ENCODE measurements at regions not wholly inside any gene's neighbourhood (a gene's known extent, or its start where the extent isn't known, plus 50 kb on each side); places are given as distances from the start of the nearest gene placed in this dataset.
"Not testable (repeated sequence)": the region's sequence is repeated elsewhere in the genome, so short reads cannot be mapped to it uniquely, and the experiment has no call there.

DNA sequence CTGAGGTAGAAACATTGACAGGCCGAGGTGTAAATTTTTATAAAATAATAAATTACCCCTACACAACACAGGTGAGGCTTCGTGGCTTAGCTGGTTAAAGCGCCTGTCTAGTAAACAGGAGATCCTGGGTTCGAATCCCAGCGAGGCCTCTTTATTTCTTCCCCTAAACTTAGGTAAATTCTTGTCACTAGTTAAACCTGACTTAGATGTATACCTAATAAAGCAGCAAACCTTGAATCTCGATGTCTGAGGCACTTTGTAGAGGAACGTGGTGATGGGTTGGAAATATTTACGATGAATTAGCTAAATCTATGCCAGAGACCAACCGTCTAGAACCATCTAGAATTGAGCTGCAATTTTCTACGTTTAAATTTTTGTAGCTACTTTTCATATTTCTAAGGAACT is 185.6 kb downstream of the OR2B2 start:
- peak; percentile 67 for DNase-seq

- peak; percentile 75 for DNase-seq
Observed at GRCh38 chr6:27720607-27721580, 191.3 kb downstream of the OR2B2 start.

- DNase-seq, result not testable (repeated sequence)
Observed at GRCh38 chr6:27719039-27719438, 193.2 kb downstream of the OR2B2 start.

GRCh38 chr6:27706431-27706830 is 205.8 kb downstream of the OR2B2 start:
- DNase-seq, result no peak

- no peak for DNase-seq
Observed at GRCh38 chr6:27700337-27700736, 211.9 kb downstream of the OR2B2 start.

DNA sequence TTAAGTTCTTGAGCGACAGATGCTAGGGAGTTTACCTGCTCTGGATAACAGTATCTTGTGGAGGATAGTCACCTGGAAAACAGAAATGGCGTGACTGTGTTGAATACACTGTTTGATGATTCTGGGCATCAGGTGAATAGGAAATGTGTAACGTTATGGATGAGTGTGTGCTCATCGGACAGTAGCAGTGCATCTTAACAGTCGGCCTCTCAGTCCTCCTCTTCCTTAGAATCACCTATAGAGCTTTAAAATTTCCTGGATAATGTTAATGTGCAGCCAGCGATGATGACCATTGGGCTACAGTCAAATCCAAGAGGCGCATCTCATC is 217.7 kb downstream of the OR2B2 start:
- no peak for DNase-seq

GRCh38 chr6:27693766-27694546 is 218.2 kb downstream of the OR2B2 start:
- peak; percentile 73 for DNase-seq

DNA sequence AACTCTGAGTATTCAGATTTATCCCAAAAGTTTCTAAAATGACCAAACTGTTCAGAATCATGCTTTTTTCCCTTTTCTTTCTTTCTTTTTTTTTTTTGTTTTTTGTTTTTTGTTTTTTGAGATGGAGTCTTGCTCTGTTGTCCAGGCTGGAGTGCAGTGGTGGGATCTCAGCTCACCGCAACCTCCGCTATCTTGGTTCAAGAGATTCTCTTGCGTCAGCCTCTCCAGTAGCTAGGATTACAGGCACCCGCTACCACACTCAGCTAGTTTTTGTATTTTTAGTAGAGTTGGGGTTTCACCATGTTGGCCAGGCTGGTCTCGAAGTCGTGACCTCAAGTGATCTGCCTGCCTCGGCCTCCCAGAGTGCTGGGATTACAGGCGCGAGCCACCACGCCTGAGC is 219.2 kb upstream of the ZNF184 start:
- not testable (repeated sequence) for DNase-seq

- peak; percentile 93 for DNase-seq
Observed at GRCh38 chr6:27688014-27688586, 215.2 kb upstream of the ZNF184 start.

GRCh38 chr6:27687154-27688013 is 214.5 kb upstream of the ZNF184 start:
- peak; percentile 88 for DNase-seq

DNA sequence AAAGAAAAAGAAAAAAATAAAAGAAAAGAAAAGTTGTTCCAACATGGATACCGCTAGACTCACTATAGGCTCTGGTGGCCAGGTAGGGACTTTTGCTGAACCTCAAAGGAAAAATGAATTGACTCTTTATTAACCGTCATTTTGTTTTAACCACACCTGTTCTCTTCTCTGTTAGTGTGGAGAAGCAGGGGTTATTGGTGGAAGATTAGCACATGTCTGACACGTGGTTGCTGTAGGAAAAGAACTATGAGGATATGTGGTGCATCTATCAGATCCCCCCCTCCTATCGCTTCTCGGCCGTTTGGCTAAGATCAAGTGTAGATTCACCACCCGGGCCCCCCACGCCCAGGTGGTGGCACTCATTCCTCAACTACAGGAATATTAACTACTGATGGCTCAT is 212.4 kb upstream of the ZNF184 start:
- DNase-seq, result no peak

GRCh38 chr6:27684264-27685211 is 211.6 kb upstream of the ZNF184 start:
- DNase-seq, result peak; percentile 85

- DNase-seq, result no peak
Observed at GRCh38 chr6:27679964-27680694, 207.2 kb upstream of the ZNF184 start.

- no peak for DNase-seq
Observed at GRCh38 chr6:27679308-27679963, 206.5 kb upstream of the ZNF184 start.

- no peak for DNase-seq
Observed at GRCh38 chr6:27678469-27678868, 205.6 kb upstream of the ZNF184 start.

DNA sequence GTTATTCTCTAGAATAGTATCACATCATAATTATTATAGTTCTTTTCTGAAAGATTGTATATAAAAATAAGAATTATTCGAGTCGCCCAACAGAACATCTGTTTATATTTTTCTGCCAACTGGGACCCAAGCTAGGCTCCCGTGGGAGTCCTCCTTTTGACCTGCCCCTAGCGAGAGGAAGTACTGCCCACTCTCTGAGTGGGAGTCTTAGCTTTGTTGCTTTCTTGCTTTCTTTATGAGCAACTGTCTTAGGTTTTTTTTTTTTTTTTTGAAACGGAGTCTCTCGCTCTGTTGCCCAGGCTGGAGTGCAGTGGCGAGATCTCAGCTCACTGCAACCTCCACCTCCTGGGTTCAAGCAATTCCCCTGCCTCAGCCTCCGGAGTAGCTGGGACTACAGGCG is 202.0 kb upstream of the ZNF184 start:
- DNase-seq, result no peak

- peak; percentile 90 for DNase-seq
Observed at GRCh38 chr6:27672113-27672799, 199.4 kb upstream of the ZNF184 start.

- no peak for DNase-seq
Observed at GRCh38 chr6:27669624-27670301, 196.9 kb upstream of the ZNF184 start.

DNA sequence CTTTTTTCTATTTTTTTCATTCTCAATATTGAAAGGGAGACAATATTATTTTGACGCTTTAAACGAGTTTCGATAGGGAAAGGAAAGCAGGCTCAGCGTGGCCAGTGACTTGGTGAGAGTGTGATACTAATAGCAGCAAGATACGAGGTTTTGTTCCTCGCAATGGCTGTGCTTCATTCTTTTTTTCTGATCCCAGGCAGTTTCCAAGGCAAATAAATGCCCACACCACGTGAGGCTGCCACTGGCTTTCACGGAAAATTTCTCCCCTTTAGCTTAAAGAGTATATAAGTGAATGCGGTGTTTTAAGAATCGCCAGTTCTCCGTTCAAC is 196.4 kb upstream of the ZNF184 start:
- DNase-seq, result no peak

Measured in NCI-H146 (cell line).